Right renal pelvis (tissue), 4 donors: ENCODE measurements at regions not wholly inside any gene's neighbourhood (a gene's known extent, or its start where the extent isn't known, plus 50 kb on each side); places are given as distances from the start of the nearest gene placed in this dataset.

Source experiments
- DNase-seq, 4 donors: peaks; one replicate each; pipeline ENCODE4 v3.0.0-alpha.2; 2013; ENCODE audit warnings: low read depth in 4 of 4, low spot score in 3 of 4, missing footprints in 1 of 4

- DNase-seq, result no peak
Measured at GRCh38 chr20:56060486-56060885, 55.2 kb upstream of the CBLN4 start.

GRCh38 chr20:56069016-56069415 lies 63.7 kb upstream of the CBLN4 start:
- DNase-seq, result no peak

GRCh38 chr20:56072165-56072564 lies 66.8 kb upstream of the CBLN4 start:
- no peak for DNase-seq

GRCh38 chr20:56088375-56088774 lies 83.1 kb upstream of the CBLN4 start:
- DNase-seq, result no peak

- no peak for DNase-seq
Measured at GRCh38 chr20:56091628-56092234, 86.4 kb upstream of the CBLN4 start.

GRCh38 chr20:56094228-56094627 lies 88.9 kb upstream of the CBLN4 start:
- DNase-seq, result no peak

- peak in 1 of 4 donors; percentile 1 for DNase-seq
Measured at GRCh38 chr20:56098981-56099500, 93.7 kb upstream of the CBLN4 start.

- DNase-seq, result no peak
Measured at GRCh38 chr20:56111961-56112730, 106.8 kb upstream of the CBLN4 start.

GRCh38 chr20:56117350-56117749 lies 112.0 kb upstream of the CBLN4 start:
- DNase-seq, result no peak

- no peak for DNase-seq
Measured at GRCh38 chr20:56121850-56122249, 116.5 kb upstream of the CBLN4 start.

- no peak for DNase-seq
Measured at GRCh38 chr20:56143759-56144158, 104.8 kb upstream of the MC3R start.

GRCh38 chr20:56151834-56152233 lies 96.7 kb upstream of the MC3R start:
- no peak for DNase-seq

GRCh38 chr20:56153926-56154325 lies 94.6 kb upstream of the MC3R start:
- no peak for DNase-seq

- DNase-seq, result no peak
Measured at GRCh38 chr20:56155625-56156024, 92.9 kb upstream of the MC3R start.

- no peak for DNase-seq
Measured at GRCh38 chr20:56157530-56158203, 90.9 kb upstream of the MC3R start.

- no peak for DNase-seq
Measured at GRCh38 chr20:56158489-56158888, 90.0 kb upstream of the MC3R start.

GRCh38 chr20:56160956-56161355 lies 87.6 kb upstream of the MC3R start:
- DNase-seq, result no peak

GRCh38 chr20:56163806-56164205 lies 84.7 kb upstream of the MC3R start:
- DNase-seq, result no peak

GRCh38 chr20:56166781-56167465 lies 81.6 kb upstream of the MC3R start:
- no peak for DNase-seq

GRCh38 chr20:56171087-56172012 lies 77.2 kb upstream of the MC3R start:
- DNase-seq, result no peak
